ENCODE measurements at regions not wholly inside any gene's neighbourhood (a gene's known extent, or its start where the extent isn't known, plus 50 kb on each side); places are given as distances from the start of the nearest gene placed in this dataset.
A peak's percentile ranks its signal among the peaks of the same experiment; 100 is the strongest.

DNA sequence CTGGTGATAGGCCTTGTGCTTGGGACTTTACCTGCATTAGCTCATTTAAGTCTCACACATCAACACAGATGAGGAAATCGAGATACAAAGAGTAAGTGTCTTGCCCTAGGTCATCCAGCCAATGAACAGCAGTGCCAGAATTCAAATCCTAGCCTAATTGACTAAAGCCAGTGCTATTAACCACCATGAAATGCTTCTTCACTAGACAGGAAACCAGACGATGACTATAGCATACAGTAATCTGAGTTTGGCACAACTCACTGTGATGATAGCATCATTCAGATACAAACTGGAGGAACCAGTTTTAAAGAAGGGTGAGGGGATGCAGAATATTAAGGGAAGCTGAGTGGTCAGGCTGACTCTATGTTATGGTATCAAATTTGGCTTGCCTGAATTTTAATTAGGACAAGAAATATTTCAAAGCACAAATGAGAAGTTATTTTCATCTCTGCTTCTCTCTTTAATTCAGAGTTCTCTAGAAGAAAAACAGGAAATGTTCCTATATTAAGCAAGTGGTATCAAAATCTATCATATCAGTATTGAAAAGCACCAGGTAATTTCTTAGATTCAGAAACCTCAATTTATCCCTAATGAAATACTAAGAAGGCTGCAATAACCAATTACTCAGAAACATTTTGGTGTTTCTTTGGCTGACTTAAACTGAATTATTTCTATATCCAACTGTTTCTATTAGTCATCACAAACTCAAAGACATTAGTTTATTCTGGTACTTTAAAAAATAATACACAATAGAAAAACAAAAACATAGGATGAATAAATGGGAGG, 147.0 kb upstream of the RASA1 start:
- H3K4me3 ChIP-seq (ENCODE audit: low read depth, low read length): no peak overlapping the region
- in situ Hi-C loops (cut with HindIII; ENCODE audit: low sequenced_read_pairs): no loop called here
- TF ChIP-seq, protein P1, sequence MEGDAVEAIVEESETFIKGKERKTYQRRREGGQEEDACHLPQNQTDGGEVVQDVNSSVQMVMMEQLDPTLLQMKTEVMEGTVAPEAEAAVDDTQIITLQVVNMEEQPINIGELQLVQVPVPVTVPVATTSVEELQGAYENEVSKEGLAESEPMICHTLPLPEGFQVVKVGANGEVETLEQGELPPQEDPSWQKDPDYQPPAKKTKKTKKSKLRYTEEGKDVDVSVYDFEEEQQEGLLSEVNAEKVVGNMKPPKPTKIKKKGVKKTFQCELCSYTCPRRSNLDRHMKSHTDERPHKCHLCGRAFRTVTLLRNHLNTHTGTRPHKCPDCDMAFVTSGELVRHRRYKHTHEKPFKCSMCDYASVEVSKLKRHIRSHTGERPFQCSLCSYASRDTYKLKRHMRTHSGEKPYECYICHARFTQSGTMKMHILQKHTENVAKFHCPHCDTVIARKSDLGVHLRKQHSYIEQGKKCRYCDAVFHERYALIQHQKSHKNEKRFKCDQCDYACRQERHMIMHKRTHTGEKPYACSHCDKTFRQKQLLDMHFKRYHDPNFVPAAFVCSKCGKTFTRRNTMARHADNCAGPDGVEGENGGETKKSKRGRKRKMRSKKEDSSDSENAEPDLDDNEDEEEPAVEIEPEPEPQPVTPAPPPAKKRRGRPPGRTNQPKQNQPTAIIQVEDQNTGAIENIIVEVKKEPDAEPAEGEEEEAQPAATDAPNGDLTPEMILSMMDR (IDR thresholded peaks at IDR 0.05; ENCODE audit: low read depth, low read length): no peak
- DNase-seq (ENCODE audit: low read depth, low spot score): peak; percentile 95

DNA sequence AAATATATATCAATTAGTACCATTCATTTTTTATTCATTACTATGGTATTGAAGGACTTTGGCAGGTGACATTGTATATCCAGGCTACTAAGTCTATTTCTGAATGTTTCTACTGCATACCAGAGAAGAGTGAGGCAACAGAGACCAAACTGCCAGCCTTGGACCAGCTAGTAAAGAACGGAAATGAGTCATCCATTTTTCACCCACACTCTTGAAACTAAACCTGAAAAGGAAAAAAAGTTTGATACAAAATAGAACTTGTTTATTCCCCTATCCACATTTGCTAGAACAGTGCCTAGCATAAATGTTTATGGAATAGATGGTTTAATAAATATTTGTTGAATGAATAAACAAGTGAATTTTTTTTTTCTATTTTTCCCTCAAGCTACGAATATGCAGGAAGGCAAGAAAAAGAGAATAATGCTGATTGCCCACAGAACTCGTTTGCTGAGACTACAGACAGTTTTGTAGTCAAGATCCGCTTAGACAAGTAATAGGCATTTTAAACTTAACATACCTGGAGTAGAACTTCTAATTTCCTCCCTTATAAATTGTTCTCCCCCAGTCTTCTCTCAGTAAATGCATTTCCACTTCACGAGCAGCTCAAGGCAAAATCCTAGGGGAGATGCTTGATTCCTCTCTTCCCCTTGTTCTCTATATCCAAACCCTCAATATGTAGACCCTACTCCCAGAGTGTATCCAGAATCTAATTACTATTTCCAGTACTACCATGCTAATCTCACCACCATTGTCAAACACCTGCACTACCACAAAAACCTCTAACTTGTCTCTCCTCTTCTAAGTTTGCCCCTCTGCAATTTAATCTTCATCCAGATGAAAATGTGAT, 146.2 kb upstream of the RASA1 start:
- no peak overlapping the region for H3K4me3 ChIP-seq (ENCODE audit: low read depth, low read length)
- TF ChIP-seq, protein P1 (IDR thresholded peaks at IDR 0.05; ENCODE audit: low read depth, low read length): no peak
- peak; percentile 94 for DNase-seq (ENCODE audit: low read depth, low spot score)
- in situ Hi-C loops (cut with HindIII; ENCODE audit: low sequenced_read_pairs): no loop called here

DNA sequence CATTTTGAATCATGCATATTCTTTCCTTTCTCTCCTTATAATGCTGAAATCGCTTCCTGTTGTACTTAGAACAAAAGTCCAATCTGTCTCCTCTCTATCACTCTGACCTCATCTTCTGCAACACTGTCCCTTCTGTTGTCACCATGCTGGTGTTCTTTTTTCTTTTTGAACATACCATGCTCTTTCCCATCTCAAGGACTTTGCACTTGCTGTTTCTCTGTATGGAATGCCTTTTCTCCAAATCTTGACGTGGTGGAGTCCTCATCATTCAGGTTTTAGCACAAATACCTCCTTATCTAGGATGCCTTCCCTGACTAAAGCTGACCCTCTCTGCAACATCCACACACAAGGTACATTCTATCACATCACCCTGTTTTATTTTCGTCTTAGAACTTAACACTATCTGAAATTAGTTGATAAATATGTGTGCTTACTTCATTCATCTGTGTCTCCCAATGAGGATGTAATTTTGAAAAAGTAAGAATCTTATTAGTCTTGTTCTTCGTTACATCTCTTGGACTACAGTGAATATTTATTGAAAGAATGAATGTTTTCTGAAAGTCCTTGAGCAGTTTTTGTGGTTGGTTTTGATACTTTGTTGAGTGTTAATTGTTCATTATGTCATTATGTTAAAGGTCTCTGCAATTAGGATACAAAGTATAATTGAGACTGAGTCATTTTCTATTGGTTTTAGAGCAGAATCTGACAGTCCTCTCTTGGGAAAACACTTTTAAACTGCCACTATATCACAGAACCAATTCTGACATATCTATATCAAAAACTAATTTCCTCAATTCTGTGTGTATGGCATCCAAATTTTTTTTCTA, 145.3 kb upstream of the RASA1 start:
- DNase-seq (ENCODE audit: low read depth, low spot score): no peak
- H3K4me3 ChIP-seq (ENCODE audit: low read depth, low read length): no peak overlapping the region
- TF ChIP-seq, protein P1 (IDR thresholded peaks at IDR 0.05; ENCODE audit: low read depth, low read length): no peak
- in situ Hi-C loops (cut with HindIII; ENCODE audit: low sequenced_read_pairs): no loop called here

DNA sequence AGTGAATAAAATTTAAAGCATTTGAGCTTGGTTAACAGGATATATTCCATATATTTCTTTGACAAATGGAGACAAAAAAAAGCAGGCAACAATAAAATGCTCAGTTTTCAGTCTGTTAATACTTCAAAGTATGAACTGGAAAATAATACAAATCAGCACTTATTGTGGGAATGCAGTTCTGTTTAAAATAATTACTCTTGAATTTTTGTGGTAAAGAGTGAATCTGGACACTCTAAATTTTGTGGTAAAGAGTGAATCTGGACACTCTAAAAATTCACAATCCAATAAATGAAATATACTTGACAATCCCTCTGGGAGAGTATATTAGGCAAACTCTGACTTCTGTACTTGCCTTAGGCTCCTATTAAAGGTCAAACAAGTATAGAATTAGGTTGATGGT, 141.9 kb upstream of the RASA1 start:
- in situ Hi-C loops (cut with HindIII; ENCODE audit: low sequenced_read_pairs): no loop called here
- H3K4me3 ChIP-seq (ENCODE audit: low read depth, low read length): no peak overlapping the region
- TF ChIP-seq, protein P1 (IDR thresholded peaks at IDR 0.05; ENCODE audit: low read depth, low read length): no peak
- DNase-seq (ENCODE audit: low read depth, low spot score): no peak

DNA sequence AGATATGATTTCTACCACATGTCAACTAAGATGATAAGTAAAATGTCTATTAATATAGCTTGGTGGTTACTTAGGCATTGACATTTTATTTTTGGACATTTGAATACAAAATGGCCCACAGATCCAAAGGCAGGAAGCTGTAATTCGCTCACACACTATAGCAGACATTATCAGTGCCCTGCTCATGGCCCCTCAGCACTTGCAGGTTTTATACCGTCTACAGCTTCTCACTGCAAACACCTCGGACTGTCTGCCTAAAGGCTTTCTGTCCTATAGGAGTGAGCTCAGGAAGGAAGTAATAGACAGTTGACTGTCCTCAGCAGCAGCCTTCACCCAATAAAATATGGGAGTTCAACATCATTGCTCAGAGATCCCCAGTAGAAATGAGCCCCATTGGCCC, 140.8 kb upstream of the RASA1 start:
- H3K4me3 ChIP-seq (ENCODE audit: low read depth, low read length): no peak overlapping the region
- TF ChIP-seq, protein P1 (IDR thresholded peaks at IDR 0.05; ENCODE audit: low read depth, low read length): no peak
- no peak for DNase-seq (ENCODE audit: low read depth, low spot score)
- in situ Hi-C loops (cut with HindIII; ENCODE audit: low sequenced_read_pairs): no loop called here

DNA sequence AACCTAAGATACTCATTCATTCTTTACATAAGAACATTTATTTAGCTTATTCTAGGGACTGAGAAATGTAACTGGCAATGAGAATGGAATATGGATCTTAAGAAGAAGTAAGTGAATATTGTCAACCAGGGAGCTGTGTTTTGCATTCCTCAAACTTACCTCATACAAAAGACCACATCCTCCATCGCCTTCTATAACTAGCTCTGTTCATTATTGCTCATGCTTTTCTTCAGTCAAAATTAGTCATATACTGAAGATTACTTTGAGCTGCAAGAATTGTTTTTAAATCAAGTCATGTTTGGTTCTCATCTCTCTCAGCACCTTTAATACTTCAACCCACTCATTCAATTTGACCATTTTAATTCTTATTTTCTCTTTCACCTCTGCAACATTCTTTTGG, 140.3 kb upstream of the RASA1 start:
- TF ChIP-seq, protein P1 (IDR thresholded peaks at IDR 0.05; ENCODE audit: low read depth, low read length): no peak
- peak; percentile 79 for DNase-seq (ENCODE audit: low read depth, low spot score)
- in situ Hi-C loops (cut with HindIII; ENCODE audit: low sequenced_read_pairs): no loop called here
- no peak overlapping the region for H3K4me3 ChIP-seq (ENCODE audit: low read depth, low read length)
